GM13977 (cell line): ENCODE measurements at regions not wholly inside any gene's neighbourhood (a gene's known extent, or its start where the extent isn't known, plus 50 kb on each side); places are given as distances from the start of the nearest gene placed in this dataset.

Experiments
- DNase-seq: peaks from one replicate; pipeline ENCODE4 v3.0.0; 2012; ENCODE audit warnings: low spot score
- CTCF ChIP-seq: IDR thresholded peaks from 2 replicates; pipeline ENCODE4 v1.5.1; 2012; ENCODE audit warnings: mild to moderate bottlenecking, control low read depth; ENCODE audit not compliant: insufficient read depth; ENCODE audit errors: extremely low read depth, missing control alignments
- in situ Hi-C: fragments of 300-500 bp; cut with MboI; formaldehyde crosslinking; loops from one replicate; pipeline ENCODE4 v1.12.0; 2022; ENCODE audit warnings: low sequenced_read_pairs, low pct_unique_long_range_greater_than_20kb, mixed read lengths, inconsistent platforms; ENCODE audit not compliant: unreplicated experiment

GRCh38 chrX:17266136-17266535, 108.9 kb upstream of the NHS start:
- no peak for DNase-seq
- in situ Hi-C loops, result no loop called here
- TF ChIP-seq CTCF, result no peak

DNA sequence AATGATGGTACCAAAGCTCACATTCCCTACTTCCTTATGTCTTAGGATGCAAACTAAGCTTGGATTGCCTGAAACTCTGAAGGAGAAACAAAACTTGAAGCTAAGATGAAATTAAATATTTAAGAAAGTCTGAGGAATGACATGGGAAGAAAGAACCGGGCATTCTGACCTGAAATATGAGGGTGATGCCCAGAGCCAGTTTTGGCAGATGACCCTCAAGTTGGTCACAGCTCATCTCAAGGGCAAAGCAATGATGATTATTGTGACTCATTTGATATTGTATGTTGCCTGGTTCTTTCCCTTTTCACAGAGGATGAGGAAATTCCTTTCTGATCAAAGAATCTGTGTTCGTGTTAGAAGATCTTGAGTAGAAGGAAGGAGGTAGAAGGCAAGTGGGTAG, 96.0 kb upstream of the NHS start:
- DNase-seq, result no peak
- in situ Hi-C loops, result no loop called here
- no peak for TF ChIP-seq CTCF

- in situ Hi-C loops, result no loop called here
- no peak for TF ChIP-seq CTCF
- DNase-seq, result no peak
These were observed 89.0 kb upstream of the NHS start for GRCh38 chrX:17285983-17286382.

DNA sequence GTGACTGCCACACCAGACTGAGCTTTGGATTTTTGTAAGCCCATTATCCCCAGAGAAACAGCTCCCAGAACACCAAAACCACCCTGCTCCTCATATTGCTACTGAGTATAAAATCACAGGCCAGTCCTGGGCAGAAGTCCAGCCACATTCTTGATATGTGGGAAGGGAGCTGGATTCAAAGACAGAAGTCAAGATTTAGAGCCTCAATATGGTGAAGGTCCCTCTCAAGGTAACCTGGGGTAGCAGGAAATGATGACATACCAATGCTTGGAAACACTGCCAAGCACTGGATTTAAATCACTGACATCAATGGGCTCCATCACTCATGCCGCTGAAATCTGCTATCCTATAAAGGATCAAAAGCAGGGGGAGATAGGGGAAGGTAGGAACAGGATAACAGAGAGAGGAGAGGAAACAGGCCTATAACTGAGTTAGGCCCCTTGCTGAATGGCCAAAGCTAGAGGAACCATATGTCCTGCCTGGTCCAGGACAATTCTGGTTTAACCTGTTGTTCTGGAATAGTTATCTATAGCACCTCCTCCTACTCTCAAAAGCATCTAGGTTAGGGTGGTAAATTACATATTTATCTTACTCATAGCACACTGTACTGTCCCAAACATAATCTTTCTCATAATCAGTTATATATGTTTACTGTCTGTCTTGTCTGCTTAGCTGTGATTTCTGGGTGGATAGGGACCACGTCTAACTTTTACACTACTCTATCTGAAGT, 83.7 kb upstream of the NHS start:
- DNase-seq, result no peak
- no peak for TF ChIP-seq CTCF
- in situ Hi-C loops, result no loop called here

DNA sequence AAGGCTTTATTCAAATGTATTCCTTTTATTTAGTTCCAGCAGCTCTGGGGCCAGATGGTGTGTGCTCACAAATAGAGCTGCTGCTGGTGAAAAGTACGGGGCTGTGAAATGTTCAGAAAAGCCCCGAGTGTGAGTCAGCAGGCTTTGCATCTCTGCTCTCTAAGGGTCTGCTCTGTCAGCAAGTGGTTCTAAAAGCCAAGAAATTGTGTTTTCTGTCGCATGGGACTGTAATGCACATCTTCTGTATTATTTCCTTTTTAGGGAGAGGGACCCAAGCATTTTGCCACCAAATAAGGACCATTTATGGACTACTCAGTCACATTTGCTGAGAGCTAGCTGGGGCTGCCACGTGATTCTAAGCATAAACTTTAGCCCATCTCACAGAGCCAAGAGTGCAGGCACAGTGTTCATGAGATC, 82.9 kb upstream of the NHS start:
- no peak for DNase-seq
- in situ Hi-C loops, result no loop called here
- TF ChIP-seq CTCF, result no peak

GRCh38 chrX:17294561-17294960, 80.4 kb upstream of the NHS start:
- in situ Hi-C loops, result no loop called here
- TF ChIP-seq CTCF, result no peak
- DNase-seq, result no peak
